GM12874 (cell line): ENCODE measurements at regions not wholly inside any gene's neighbourhood (a gene's known extent, or its start where the extent isn't known, plus 50 kb on each side); places are given as distances from the start of the nearest gene placed in this dataset.

ENCODE experiments used
- TF ChIP-seq, protein P1 (sequence below): IDR thresholded peaks from 2 replicates; pipeline ENCODE4 v1.5.1; 2011; ENCODE audit warnings: low read depth, mild to moderate bottlenecking, control low read depth, low read length, moderate library complexity; ENCODE audit not compliant: insufficient read depth

DNA sequence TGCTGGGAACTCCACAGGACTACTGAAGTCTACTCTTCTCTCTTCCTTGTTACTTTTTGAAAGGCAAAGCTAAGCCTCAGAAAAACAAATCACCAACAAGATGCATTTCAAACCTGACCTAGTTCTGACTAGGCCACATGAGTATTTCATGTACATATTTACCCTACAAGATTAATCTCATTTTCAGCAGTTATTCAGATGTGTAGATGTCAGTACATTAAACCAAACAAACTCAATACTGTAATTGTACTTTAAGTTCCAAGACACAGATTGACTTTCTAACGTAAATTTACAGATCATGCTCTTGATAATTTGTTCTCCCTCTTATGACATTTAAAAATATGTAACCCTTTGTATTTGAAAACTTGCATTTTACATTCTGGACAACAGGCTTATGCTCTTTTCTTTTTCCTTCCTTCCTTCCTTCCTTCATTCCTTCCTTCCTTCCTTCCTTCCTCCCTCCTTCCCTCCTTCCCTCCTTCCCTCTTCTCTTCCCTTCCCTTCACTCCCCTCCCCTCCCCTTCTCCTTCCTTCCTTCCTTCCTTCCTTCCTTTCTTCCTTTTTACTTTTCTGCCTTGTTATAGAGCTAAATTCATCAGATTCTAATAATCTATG, 1653.4 kb downstream of the EFNA5 start:
- TF ChIP-seq, protein P1, sequence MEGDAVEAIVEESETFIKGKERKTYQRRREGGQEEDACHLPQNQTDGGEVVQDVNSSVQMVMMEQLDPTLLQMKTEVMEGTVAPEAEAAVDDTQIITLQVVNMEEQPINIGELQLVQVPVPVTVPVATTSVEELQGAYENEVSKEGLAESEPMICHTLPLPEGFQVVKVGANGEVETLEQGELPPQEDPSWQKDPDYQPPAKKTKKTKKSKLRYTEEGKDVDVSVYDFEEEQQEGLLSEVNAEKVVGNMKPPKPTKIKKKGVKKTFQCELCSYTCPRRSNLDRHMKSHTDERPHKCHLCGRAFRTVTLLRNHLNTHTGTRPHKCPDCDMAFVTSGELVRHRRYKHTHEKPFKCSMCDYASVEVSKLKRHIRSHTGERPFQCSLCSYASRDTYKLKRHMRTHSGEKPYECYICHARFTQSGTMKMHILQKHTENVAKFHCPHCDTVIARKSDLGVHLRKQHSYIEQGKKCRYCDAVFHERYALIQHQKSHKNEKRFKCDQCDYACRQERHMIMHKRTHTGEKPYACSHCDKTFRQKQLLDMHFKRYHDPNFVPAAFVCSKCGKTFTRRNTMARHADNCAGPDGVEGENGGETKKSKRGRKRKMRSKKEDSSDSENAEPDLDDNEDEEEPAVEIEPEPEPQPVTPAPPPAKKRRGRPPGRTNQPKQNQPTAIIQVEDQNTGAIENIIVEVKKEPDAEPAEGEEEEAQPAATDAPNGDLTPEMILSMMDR: no peak

DNA sequence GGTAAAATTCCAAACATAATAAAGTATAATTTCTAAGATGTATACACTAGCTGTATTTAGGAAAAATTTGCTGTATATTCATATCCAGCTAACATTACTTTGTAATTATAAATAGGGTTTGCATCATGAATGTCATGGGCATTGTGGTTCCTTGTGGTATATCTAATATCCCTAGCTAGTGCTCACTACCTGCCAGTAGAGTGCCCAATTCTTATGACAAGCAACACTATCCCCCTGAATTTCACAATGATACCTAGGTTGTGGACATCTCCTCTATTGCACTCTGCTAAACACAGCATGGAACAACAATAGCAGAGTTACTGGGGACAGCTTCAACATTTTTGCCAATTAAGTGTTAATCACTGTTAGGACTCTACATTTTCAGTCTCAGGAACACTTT, 1656.5 kb downstream of the EFNA5 start:
- TF ChIP-seq, protein P1: no peak

DNA sequence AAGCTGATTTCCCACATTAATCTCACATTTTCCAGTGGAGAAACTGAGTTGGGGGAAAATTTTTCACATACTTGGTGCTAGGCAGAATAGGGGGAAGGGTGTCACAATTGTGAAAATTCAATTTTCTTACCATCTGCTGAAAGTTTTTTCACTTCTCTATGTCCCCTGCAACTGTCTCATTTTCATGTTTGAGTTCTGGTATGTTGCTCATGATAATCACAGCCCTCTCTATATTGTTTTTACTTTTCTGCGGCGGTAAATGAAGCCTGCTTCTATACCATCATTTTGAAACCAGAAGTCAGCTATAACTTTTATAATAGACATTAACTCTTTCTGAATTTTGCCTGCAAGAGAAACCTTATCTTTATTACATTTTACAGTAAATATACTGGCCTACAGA, 1664.5 kb downstream of the EFNA5 start:
- TF ChIP-seq, protein P1: no peak

DNA sequence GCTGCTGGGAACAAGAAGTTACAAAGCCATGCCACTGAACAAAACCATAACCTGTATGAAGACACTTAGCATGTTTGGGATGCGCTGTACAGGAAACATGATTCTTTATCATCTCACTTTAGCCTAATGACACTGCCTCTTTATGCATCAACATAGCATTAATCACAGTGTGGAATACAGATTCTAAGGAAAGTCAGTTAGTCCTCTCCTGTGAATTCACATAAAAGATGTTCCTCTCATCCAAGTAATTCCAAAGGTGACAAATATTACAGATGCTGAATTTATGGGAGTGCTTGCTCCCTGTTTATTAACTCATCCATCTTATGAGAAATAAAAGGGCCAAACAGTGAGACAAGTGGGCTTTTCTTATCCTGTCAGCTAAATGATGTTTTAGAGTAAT, 1677.7 kb downstream of the EFNA5 start:
- TF ChIP-seq, protein P1: no peak

DNA sequence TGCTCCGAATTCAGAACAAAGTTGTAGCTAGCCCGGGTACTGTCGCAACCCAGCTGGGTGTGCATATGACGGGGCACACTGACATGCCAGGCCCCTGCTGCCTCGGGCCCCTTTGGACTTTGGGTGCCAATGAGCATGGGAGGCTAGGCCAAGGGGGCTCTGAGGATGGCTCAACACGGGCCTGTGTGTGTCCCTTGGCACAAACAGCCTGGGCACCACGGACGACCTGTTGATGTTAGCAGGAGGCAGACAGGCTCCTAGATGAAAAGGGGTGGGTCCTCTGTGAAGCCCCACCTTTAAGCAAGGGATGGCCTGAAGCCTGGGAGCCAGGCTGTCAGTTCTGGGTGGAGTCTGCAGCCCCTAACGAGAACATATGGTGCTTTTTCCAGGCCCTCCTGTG, 1688.2 kb downstream of the EFNA5 start:
- TF ChIP-seq, protein P1: no peak

DNA sequence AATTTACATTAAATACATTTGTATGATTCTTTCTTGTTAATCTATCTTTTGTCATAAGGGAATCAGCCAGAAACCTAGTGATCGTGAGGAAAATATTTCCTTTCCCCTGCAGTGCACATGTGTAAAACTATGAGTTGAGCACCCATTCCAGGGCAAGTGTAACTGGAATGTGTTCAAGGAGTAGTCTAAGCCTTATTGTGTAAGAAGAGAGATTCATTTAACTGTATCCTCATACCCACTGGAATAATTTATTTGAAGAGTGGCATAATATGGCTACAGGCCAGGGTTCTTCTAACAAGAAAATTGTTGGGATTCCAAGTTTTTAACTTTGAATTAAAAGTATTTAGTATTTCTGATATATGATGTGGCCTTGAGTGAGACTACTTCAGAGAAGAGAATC, 1692.7 kb downstream of the EFNA5 start:
- TF ChIP-seq, protein P1: no peak

DNA sequence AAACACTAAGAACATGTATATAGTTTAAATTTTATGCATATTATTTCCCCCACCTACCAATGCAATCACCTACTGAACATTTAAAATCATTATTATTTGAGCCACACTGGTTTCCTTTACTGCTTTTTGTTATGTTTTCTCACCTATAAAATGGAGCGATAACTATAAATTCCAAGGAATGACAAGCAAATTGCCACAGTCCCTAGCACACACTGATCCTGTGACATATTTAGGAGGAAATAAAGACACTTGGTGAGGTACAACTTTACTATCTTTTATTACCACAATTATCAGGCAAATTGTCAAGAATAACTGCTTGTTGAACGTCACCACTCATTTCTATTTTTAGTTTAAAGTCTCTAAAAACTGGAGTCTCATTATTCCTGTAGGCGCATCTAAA, 1693.6 kb downstream of the EFNA5 start:
- TF ChIP-seq, protein P1: no peak
